Caco-2 (cell line): ENCODE measurements at regions not wholly inside any gene's neighbourhood (a gene's known extent, or its start where the extent isn't known, plus 50 kb on each side); places are given as distances from the start of the nearest gene placed in this dataset.

ENCODE experiments used
- BruUV-seq: library from RNA; stranded (reverse); fragments of 400-500 nt; replicated peaks from 2 replicates; lab custom pipeline; 2021; lab: Mats Ljungman, UMichigan
- CTCF ChIA-PET: fragments of 300-600 bp; sonication (Branson Sonifier 250); formaldehyde crosslinking; loops from one replicate; lab custom pipeline; 2022; ENCODE audit warnings: antibody characterized with exemption; lab: Charles Lee
- POLR2A ChIA-PET: fragments of 300-600 bp; sonication (Branson Sonifier 250); formaldehyde crosslinking; loops from one replicate; lab custom pipeline; 2022; ENCODE audit warnings: antibody characterized with exemption; lab: Charles Lee
- DNase-seq, 2 experiments: peaks; one replicate each; pipeline versions ENCODE4 v3.0.0 to v3.0.0-alpha.2; 2020 to 2022
- H3K27me3 ChIP-seq: replicated peaks from 2 replicates; pipeline ENCODE4 v1.6.0; 2011; ENCODE audit warnings: low read length; ENCODE audit not compliant: control insufficient read depth, insufficient read depth
- H3K36me3 ChIP-seq: 2 replicates; pipeline ENCODE4 v1.5.1; 2011; ENCODE audit warnings: low read length; ENCODE audit not compliant: control insufficient read depth, insufficient read depth
- H3K4me1 ChIP-seq: fragments of 250-450 bp; sonication (Bioruptor Pico); 2 replicates; pipeline ENCODE4 v1.5.1; 2020; ENCODE audit warnings: mild to moderate bottlenecking
- H3K4me3 ChIP-seq: 2 replicates; pipeline ENCODE4 v1.5.1; 2011; ENCODE audit warnings: low read depth, mild to moderate bottlenecking, control low read depth, low read length
- H3K9me3 ChIP-seq: fragments of 250-450 bp; sonication (Bioruptor Pico); 2 replicates; pipeline ENCODE4 v1.5.1; 2020; ENCODE audit warnings: mild to moderate bottlenecking, moderate library complexity
- H3K27ac Mint-ChIP-seq: one replicate; pipeline ENCODE4 v1.8.0; 2022; ENCODE audit warnings: mixed read lengths; ENCODE audit not compliant: unreplicated experiment
- H3K27me3 Mint-ChIP-seq: one replicate; pipeline ENCODE4 v1.8.0; 2022; ENCODE audit warnings: mixed read lengths; ENCODE audit not compliant: insufficient read depth, unreplicated experiment
- H3K36me3 Mint-ChIP-seq: one replicate; pipeline ENCODE4 v1.8.0; 2022; ENCODE audit warnings: mild to moderate bottlenecking, mixed read lengths; ENCODE audit not compliant: insufficient read depth, unreplicated experiment
- H3K4me1 Mint-ChIP-seq: one replicate; pipeline ENCODE4 v1.8.0; 2022; ENCODE audit warnings: low read depth, mixed read lengths; ENCODE audit not compliant: unreplicated experiment
- H3K4me3 Mint-ChIP-seq: one replicate; pipeline ENCODE4 v1.8.0; 2022; ENCODE audit warnings: mild to moderate bottlenecking, moderate library complexity, mixed read lengths; ENCODE audit not compliant: unreplicated experiment
- H3K9me3 Mint-ChIP-seq: one replicate; pipeline ENCODE4 v1.8.0; 2022; ENCODE audit warnings: mixed read lengths; ENCODE audit not compliant: unreplicated experiment
- CTCF ChIP-seq, 2 experiments: fragments of 200-600 bp in 1 of 2; IDR thresholded peaks; 1 replicate in 1 of 2; 2 replicates in 1 of 2; pipeline versions ENCODE4 v1.5.1 to v1.8.0; 2011 to 2022; ENCODE audit warnings: antibody characterized with exemption in 1 of 2, control low read depth in 1 of 2, inconsistent platforms in 1 of 2, low read depth in 1 of 2, low read length in 1 of 2, mild to moderate bottlenecking in 1 of 2, moderate library complexity in 1 of 2; ENCODE audit not compliant: insufficient read depth in 1 of 2, severe bottlenecking in 1 of 2, unreplicated experiment in 1 of 2
- intact Hi-C: fragments of 100-400 bp; cut with micrococcal nuclease; formaldehyde crosslinking; loops from one replicate; pipeline ENCODE4 v1.10.0; 2022; ENCODE audit not compliant: unreplicated experiment

GRCh38 chr17:6313835-6314234, 121.1 kb downstream of the AIPL1 start:
- TF ChIP-seq CTCF (IDR thresholded peaks at IDR 0.05; ENCODE audit: insufficient read depth in 1 of 2, low read depth in 1 of 2, low read length in 1 of 2, severe bottlenecking in 1 of 2, unreplicated experiment in 1 of 2) = no peak
- Mint-ChIP-seq H3K27ac (no peak overlapping the region), H3K27me3 (peaks cover 7% of the 10 kb centered on the region)

GRCh38 chr17:6306820-6307219, 128.1 kb downstream of the AIPL1 start:
- Mint-ChIP-seq H3K4me3 (no peak overlapping the region), H3K4me1 (no peaks in the 10 kb centered on the region), H3K27me3 (no peaks in the 10 kb centered on the region), H3K27ac (no peak overlapping the region), H3K36me3 (no peaks in the 10 kb centered on the region), H3K9me3 (no peaks in the 10 kb centered on the region)
- no peaks in the 10 kb centered on the region for H3K36me3 ChIP-seq
- ChIA-PET POLR2A (no interaction called here), CTCF (no interaction called here)
- H3K4me1 ChIP-seq = no peaks in the 10 kb centered on the region
- no peaks in the 10 kb centered on the region for H3K27me3 ChIP-seq
- no peak for TF ChIP-seq CTCF (IDR thresholded peaks at IDR 0.05; ENCODE audit: insufficient read depth in 1 of 2, low read depth in 1 of 2, low read length in 1 of 2, severe bottlenecking in 1 of 2, unreplicated experiment in 1 of 2)
- intact Hi-C loops = no loop called here
- H3K9me3 ChIP-seq = no peaks in the 10 kb centered on the region
- BruUV-seq = no TSS peak
- no peak for DNase-seq
- no peak overlapping the region for H3K4me3 ChIP-seq

More at GRCh38 chr17:6313835-6314234, 121.1 kb downstream of the AIPL1 start:
- no TSS peak for BruUV-seq
- H3K4me1 Mint-ChIP-seq = peaks cover 6% of the 10 kb centered on the region
- CTCF ChIA-PET = no interaction called here
- H3K36me3 Mint-ChIP-seq = no peaks in the 10 kb centered on the region
- H3K4me3 Mint-ChIP-seq = no peak overlapping the region
- H3K9me3 ChIP-seq = no peaks in the 10 kb centered on the region
- no peak for DNase-seq
- H3K4me3 ChIP-seq = no peak overlapping the region
- H3K36me3 ChIP-seq = no peaks in the 10 kb centered on the region
- intact Hi-C loops = no loop called here
- POLR2A ChIA-PET = no interaction called here
- H3K4me1 ChIP-seq = no peaks in the 10 kb centered on the region
- no peaks in the 10 kb centered on the region for H3K9me3 Mint-ChIP-seq
- no peaks in the 10 kb centered on the region for H3K27me3 ChIP-seq

GRCh38 chr17:6305613-6306360, 129.1 kb downstream of the AIPL1 start:
- H3K4me3 Mint-ChIP-seq = no peak overlapping the region
- POLR2A ChIA-PET = no interaction called here
- BruUV-seq = no TSS peak

More at GRCh38 chr17:6305613-6306360, 129.1 kb downstream of the AIPL1 start:
- Histone ChIP-seq H3K27me3 (no peaks in the 10 kb centered on the region), H3K36me3 (no peaks in the 10 kb centered on the region), H3K9me3 (no peaks in the 10 kb centered on the region), H3K4me3 (no peak overlapping the region), H3K4me1 (no peaks in the 10 kb centered on the region)
- H3K9me3 Mint-ChIP-seq = no peaks in the 10 kb centered on the region
- no peaks in the 10 kb centered on the region for H3K36me3 Mint-ChIP-seq
- no peak for TF ChIP-seq CTCF (IDR thresholded peaks at IDR 0.05; ENCODE audit: insufficient read depth in 1 of 2, low read depth in 1 of 2, low read length in 1 of 2, severe bottlenecking in 1 of 2, unreplicated experiment in 1 of 2)
- no peaks in the 10 kb centered on the region for H3K4me1 Mint-ChIP-seq
- intact Hi-C loops = no loop called here
- CTCF ChIA-PET = no interaction called here
- no peak overlapping the region for H3K27ac Mint-ChIP-seq
- H3K27me3 Mint-ChIP-seq = peaks cover under 1% of the 10 kb centered on the region
- DNase-seq = no peak
